Right atrium auricular region (tissue), 2 donors: ENCODE measurements at regions not wholly inside any gene's neighbourhood (a gene's known extent, or its start where the extent isn't known, plus 50 kb on each side); places are given as distances from the start of the nearest gene placed in this dataset.

Experiments
- DNase-seq: peaks from one replicate; pipeline ENCODE4 v3.0.0-alpha.2; 2019; ENCODE audit warnings: low spot score
- H3K27ac ChIP-seq, 2 donors: fragments of 200-600 bp; sonication (generic); 1 replicate in 1 of 2; 2 replicates in 1 of 2; pipeline ENCODE4 v1.5.1; 2016 to 2019
- H3K27me3 ChIP-seq, 2 donors: fragments of 200-600 bp; sonication (generic); one replicate each; pipeline versions ENCODE4 v1.5.1 to v1.6.0; 2017 to 2019
- H3K36me3 ChIP-seq: fragments of 200-600 bp; sonication (generic); one replicate; pipeline ENCODE4 v1.5.1; 2016
- H3K4me1 ChIP-seq, 2 donors: fragments of 200-600 bp; sonication (generic); one replicate each; pipeline versions ENCODE4 v1.5.1 to v1.6.0; 2017 to 2019
- H3K4me3 ChIP-seq, 2 donors: fragments of 200-600 bp; sonication (generic); 1 replicate in 1 of 2; 2 replicates in 1 of 2; pipeline ENCODE4 v1.5.1; 2017 to 2019; ENCODE audit warnings: mild to moderate bottlenecking in 1 of 2, moderate library complexity in 1 of 2
- H3K9me3 ChIP-seq, 2 donors: fragments of 200-600 bp; sonication (generic); one replicate each; pipeline ENCODE4 v1.5.1; 2019
- TF ChIP-seq, protein P1 (sequence below), 2 donors: fragments of 200-600 bp; sonication (generic); IDR thresholded peaks; one replicate each; pipeline ENCODE4 v1.5.1; 2019; ENCODE audit warnings: antibody characterized with exemption in 2 of 2

DNA sequence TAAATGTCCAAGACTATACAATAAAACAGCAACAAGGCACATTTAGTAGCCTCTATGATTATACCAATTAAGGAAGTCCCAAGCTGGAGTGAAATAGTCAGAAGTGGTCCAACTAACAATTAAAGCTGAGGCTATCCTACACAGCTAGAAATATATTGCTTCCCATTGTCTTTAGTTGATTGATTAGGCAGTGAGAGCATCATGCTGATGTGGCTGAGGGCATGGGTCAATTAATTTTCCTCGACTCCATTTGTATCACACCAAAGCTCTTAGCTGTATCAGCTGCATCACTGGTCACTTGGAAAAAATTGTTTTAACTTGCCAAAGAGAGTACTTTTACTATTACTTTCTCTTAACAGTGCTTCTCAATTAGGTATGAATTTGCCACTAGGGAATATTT, 328.7 kb upstream of the NT5E start:
- no peak overlapping the region for H3K4me3 ChIP-seq

DNA sequence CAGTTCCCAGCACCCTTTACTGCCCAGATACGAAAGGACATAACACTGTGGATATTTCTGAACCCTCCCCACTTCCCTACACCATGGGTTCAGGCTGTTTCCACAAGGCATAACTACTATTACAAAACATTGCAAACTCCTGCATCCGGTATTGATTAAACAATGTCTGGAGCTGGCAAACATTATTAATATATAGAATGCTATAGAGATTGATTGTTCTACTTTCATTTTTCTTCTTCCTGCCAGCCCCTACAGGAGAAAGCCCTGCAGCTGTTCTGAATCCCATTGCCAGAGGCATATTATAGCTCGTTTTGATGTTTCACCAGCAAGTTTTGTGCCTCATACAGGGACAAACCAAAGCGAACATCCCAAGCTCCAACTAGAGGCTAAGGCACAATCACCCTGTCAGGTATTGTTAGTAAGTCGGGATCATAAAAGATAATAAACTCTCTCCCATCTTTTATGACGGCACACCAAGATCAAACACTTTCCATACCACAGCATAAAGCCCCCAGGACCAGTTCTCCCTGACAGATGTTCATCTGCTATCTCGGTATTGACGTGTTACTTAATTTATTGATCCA, 331.1 kb upstream of the NT5E start:
- no peaks in the 10 kb centered on the region for H3K9me3 ChIP-seq
- H3K27me3 ChIP-seq = no peaks in the 10 kb centered on the region
- DNase-seq = no peak
- H3K4me3 ChIP-seq = no peak overlapping the region
- TF ChIP-seq, protein P1, sequence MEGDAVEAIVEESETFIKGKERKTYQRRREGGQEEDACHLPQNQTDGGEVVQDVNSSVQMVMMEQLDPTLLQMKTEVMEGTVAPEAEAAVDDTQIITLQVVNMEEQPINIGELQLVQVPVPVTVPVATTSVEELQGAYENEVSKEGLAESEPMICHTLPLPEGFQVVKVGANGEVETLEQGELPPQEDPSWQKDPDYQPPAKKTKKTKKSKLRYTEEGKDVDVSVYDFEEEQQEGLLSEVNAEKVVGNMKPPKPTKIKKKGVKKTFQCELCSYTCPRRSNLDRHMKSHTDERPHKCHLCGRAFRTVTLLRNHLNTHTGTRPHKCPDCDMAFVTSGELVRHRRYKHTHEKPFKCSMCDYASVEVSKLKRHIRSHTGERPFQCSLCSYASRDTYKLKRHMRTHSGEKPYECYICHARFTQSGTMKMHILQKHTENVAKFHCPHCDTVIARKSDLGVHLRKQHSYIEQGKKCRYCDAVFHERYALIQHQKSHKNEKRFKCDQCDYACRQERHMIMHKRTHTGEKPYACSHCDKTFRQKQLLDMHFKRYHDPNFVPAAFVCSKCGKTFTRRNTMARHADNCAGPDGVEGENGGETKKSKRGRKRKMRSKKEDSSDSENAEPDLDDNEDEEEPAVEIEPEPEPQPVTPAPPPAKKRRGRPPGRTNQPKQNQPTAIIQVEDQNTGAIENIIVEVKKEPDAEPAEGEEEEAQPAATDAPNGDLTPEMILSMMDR (IDR thresholded peaks at IDR 0.05) = no peak
- H3K36me3 ChIP-seq = no peaks in the 10 kb centered on the region
- no peaks in the 10 kb centered on the region for H3K4me1 ChIP-seq
- no peak overlapping the region for H3K27ac ChIP-seq

More for the DNA sequence above, 328.7 kb upstream of the NT5E start:
- DNase-seq = no peak
- Histone ChIP-seq H3K4me1 (no peaks in the 10 kb centered on the region), H3K9me3 (no peaks in the 10 kb centered on the region), H3K36me3 (no peaks in the 10 kb centered on the region), H3K27me3 (no peaks in the 10 kb centered on the region), H3K27ac (no peak overlapping the region)
- TF ChIP-seq, protein P1 (IDR thresholded peaks at IDR 0.05) = no peak

DNA sequence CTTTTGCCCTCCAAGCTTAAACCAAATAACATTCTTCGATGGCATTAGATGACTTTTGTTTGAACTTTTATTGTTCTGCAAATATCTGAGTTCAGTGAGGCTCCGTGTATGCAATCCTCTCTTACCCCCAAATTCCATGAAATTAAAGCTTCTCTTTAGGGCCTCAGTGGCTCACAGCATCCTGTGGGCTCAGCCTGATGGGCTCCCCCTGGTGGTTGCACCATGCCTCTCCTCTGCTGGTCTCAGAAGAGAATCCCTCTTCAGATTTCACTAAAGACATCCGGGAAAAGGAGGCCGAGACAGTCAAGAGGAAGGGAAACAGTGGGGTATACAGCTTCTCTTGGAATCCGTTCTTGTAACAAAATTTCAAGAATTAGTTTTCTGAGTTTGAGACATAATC, 331.6 kb upstream of the NT5E start:
- TF ChIP-seq, protein P1 (IDR thresholded peaks at IDR 0.05) = no peak
- Histone ChIP-seq H3K4me3 (no peak overlapping the region), H3K27ac (no peak overlapping the region), H3K4me1 (no peaks in the 10 kb centered on the region), H3K27me3 (no peaks in the 10 kb centered on the region), H3K9me3 (no peaks in the 10 kb centered on the region), H3K36me3 (no peaks in the 10 kb centered on the region)
- no peak for DNase-seq

DNA sequence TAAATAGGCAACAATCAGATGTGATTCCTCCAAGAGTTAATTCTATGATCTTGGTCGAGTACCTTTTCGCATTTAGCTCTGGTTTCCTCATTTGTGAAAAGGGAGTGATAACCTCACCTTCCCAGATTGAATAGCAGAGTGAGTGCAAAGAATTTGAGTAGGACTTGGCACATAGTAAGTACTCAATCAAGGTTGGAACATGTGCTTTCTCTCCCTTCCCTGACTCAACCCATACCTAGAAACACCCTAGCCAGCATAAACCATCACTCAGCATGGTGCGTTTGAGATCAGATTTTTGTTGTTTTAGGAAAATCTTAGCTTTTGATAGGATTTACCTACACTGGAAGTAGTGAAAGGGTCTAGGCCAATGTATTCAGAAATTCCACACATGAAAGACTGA, 333.4 kb upstream of the NT5E start:
- TF ChIP-seq, protein P1 (IDR thresholded peaks at IDR 0.05) = no peak
- Histone ChIP-seq H3K36me3 (no peaks in the 10 kb centered on the region), H3K9me3 (no peaks in the 10 kb centered on the region), H3K27me3 (no peaks in the 10 kb centered on the region), H3K4me1 (no peaks in the 10 kb centered on the region), H3K27ac (no peak overlapping the region), H3K4me3 (no peak overlapping the region)
- DNase-seq = no peak

DNA sequence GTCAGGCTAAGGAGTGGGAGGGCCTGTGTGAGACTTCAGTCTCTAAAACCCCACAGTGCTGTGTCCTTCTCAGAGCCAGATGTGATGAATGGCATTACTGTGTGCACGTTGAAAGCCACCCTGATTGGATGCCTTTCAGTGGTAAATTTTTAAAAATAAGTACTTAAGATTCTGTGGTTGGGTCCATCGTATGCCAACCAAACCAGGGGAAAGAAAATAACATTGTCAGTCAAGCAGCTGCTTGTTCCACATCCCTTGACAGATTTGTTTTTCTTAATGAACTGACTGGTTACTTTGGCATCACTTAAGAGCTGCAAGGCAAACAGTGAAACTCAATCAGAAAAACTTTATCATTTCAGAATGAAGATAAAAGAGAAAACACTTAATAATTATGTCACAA, 334.0 kb upstream of the NT5E start:
- no peak overlapping the region for H3K4me3 ChIP-seq
- no peaks in the 10 kb centered on the region for H3K9me3 ChIP-seq
- no peaks in the 10 kb centered on the region for H3K36me3 ChIP-seq
- DNase-seq = no peak
- TF ChIP-seq, protein P1 (IDR thresholded peaks at IDR 0.05) = no peak
- no peaks in the 10 kb centered on the region for H3K4me1 ChIP-seq
- H3K27ac ChIP-seq = no peak overlapping the region
- H3K27me3 ChIP-seq = no peaks in the 10 kb centered on the region

DNA sequence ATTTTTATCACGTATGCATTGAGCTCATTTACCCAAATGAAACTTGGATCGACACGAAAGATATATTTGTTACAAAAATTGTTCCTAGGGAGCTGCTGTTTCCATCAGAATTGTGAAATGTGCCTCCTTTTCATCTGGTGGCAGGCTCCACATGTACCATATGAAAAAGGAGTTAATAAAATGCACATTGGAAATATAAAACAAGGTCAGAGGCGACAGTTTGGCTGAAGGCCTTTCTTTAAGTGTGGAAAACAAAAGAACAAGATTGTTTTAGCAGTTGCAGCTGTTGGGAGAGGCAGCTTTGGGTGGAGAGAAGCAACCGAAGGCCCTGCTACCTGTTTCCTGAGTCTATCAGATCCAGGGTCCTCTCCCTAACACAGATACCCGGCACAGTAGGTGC, 334.5 kb upstream of the NT5E start:
- H3K9me3 ChIP-seq = no peaks in the 10 kb centered on the region
- no peaks in the 10 kb centered on the region for H3K36me3 ChIP-seq
- no peak overlapping the region for H3K27ac ChIP-seq
- TF ChIP-seq, protein P1 (IDR thresholded peaks at IDR 0.05) = no peak
- H3K4me1 ChIP-seq = no peaks in the 10 kb centered on the region
- DNase-seq = no peak
- no peak overlapping the region for H3K4me3 ChIP-seq
- H3K27me3 ChIP-seq = no peaks in the 10 kb centered on the region
